ENCODE measurements at regions not wholly inside any gene's neighbourhood (a gene's known extent, or its start where the extent isn't known, plus 50 kb on each side); places are given as distances from the start of the nearest gene placed in this dataset.

DNA sequence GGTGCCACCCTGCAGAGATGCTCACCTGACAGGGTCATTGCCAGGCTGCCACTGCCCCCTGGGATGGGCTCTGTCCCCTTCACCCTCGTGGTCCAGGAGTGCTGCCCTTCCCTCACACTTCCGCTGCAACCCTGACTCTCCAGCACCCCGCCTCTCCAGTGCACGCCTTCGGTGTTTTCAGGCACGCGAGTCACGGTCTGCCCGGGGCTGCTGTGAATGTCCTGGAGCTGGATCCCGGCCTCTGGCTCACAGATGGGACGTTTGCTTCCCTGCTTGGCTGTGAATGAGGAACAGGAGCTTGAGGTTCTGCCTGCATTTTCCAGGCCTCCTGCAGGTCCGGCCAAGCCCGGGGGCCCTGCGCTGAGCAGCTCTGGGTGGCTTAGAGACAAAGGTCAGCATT lies 343.4 kb downstream of the SMOC2 start:
- Histone ChIP-seq H3K27me3 (peaks cover 0 to 17% of the 10 kb centered on the region in 2 donors), H3K27ac (no peak overlapping the region), H3K9me3 (no peaks in the 10 kb centered on the region), H3K36me3 (no peaks in the 10 kb centered on the region), H3K4me3 (no peak overlapping the region), H3K4me1 (no peaks in the 10 kb centered on the region)
- TF ChIP-seq, protein P1, sequence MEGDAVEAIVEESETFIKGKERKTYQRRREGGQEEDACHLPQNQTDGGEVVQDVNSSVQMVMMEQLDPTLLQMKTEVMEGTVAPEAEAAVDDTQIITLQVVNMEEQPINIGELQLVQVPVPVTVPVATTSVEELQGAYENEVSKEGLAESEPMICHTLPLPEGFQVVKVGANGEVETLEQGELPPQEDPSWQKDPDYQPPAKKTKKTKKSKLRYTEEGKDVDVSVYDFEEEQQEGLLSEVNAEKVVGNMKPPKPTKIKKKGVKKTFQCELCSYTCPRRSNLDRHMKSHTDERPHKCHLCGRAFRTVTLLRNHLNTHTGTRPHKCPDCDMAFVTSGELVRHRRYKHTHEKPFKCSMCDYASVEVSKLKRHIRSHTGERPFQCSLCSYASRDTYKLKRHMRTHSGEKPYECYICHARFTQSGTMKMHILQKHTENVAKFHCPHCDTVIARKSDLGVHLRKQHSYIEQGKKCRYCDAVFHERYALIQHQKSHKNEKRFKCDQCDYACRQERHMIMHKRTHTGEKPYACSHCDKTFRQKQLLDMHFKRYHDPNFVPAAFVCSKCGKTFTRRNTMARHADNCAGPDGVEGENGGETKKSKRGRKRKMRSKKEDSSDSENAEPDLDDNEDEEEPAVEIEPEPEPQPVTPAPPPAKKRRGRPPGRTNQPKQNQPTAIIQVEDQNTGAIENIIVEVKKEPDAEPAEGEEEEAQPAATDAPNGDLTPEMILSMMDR (IDR thresholded peaks at IDR 0.05) = no peak
- DNase-seq (no peak), ATAC-seq (no peak)
- intact Hi-C loops (cut with DNase I) = no loop called here

DNA sequence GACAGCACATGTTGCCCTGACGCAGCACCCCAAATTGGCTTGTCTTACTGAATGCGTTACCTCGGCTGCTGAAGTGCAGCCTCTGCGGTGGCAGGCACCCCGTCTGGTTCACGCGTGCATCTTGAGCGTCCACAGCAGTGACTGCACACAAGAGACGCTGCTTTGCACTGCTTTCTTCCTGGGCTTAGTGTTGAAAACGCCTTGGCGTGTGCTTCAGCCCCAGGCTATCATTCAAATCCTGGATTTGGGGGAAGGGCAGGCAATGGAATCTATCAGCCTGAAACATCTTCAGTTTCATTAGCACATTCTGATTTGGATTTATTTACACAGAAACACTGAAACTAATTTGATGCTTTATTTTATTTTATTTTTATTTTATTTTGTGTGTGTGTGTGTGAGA lies 342.7 kb downstream of the SMOC2 start:
- H3K4me1 ChIP-seq = no peaks in the 10 kb centered on the region
- ATAC-seq (no peak), DNase-seq (no peak)
- H3K36me3 ChIP-seq = no peaks in the 10 kb centered on the region
- peaks cover 0 to 10% of the 10 kb centered on the region in 2 donors for H3K27me3 ChIP-seq
- no peaks in the 10 kb centered on the region for H3K9me3 ChIP-seq
- no peak overlapping the region for H3K4me3 ChIP-seq
- no peak overlapping the region for H3K27ac ChIP-seq
- TF ChIP-seq, protein P1 (IDR thresholded peaks at IDR 0.05) = no peak
- intact Hi-C loops (cut with DNase I) = no loop called here

DNA sequence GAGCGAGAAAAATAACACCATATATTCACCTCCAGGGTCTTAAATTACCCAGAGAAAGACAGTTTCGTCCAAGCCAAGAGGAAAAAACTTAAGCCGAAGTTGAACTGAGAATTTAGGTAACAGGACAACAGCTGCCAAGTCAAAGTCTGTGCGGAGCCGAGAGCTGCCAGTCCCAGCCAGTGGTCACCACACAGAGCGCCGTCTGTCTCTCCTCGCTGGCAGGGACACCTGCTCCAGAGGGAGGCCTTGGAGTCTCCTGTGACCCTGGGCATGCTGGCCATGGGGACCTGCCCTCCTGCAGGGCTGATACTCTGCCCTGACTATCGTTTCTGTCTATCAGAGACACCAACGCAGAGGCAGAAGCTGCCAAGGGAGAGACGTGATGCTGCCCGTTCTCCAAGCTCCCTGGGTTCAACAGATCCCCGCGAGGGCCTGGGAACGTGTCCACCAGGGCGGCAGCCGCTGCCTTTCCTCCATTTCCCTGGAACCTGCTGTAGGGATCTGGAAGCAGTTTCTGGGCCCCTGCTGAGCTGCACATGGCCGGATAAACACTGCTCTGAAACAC lies 341.3 kb downstream of the SMOC2 start:
- ATAC-seq = no peak
- no peak overlapping the region for H3K4me3 ChIP-seq
- intact Hi-C loops (cut with DNase I) = no loop called here

DNA sequence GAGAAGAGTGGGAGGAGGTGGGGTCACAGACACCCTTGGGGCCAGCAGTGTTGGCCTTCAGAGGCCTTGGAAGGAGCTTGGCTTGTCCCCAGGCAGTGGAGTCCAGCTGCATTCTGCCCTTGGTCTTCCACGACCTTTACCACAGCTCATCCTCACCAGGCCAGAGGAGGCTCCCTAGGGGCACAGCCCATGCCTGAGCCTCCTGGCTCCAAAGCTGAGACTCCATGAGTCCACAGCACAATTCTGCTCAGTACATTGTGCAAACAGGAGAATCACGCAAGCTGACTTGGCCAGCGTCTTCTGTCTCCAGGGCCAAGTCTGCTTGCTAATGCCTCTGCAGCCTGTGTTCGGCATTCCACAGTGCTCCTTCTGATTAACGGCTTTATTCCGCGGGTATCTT lies 337.2 kb downstream of the SMOC2 start:
- Histone ChIP-seq H3K9me3 (peaks cover 0 to 20% of the 10 kb centered on the region in 2 donors), H3K4me1 (no peaks in the 10 kb centered on the region), H3K36me3 (no peaks in the 10 kb centered on the region), H3K27ac (no peak overlapping the region), H3K27me3 (peaks cover 0 to 14% of the 10 kb centered on the region in 2 donors), H3K4me3 (no peak overlapping the region)
- ATAC-seq = peak; percentile 71
- peak in 2 of 4 donors; percentile 42 to 75 for DNase-seq
- intact Hi-C loops (cut with DNase I) = no loop called here
- TF ChIP-seq, protein P1 (IDR thresholded peaks at IDR 0.05) = no peak

More for the DNA sequence above, 341.3 kb downstream of the SMOC2 start:
- no peaks in the 10 kb centered on the region for H3K9me3 ChIP-seq
- peaks cover 0 to 22% of the 10 kb centered on the region in 2 donors for H3K27me3 ChIP-seq
- no peak for DNase-seq
- no peak overlapping the region for H3K27ac ChIP-seq
- H3K4me1 ChIP-seq = no peaks in the 10 kb centered on the region
- H3K36me3 ChIP-seq = no peaks in the 10 kb centered on the region
- TF ChIP-seq, protein P1 (IDR thresholded peaks at IDR 0.05) = no peak

DNA sequence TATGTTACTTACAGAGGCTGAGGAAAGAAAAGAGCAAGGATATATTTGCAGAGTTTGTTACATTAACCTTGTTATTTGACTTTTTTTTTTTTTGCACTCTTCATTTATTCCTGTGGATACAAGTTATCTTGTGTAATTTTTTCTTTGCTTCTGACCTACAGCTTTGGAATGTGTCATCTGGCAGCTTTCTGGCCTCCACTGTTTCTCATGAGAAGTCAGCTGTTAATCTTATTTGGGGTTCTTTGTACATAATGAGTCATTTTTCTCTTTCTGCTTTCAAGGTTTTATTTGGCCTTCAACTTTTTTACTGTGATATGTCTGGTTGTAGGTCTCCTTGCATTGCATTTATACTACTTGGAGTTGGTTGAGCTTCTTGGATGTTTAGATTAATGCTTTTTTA lies 333.4 kb downstream of the SMOC2 start:
- H3K4me1 ChIP-seq = no peaks in the 10 kb centered on the region
- H3K4me3 ChIP-seq = no peak overlapping the region
- intact Hi-C loops (cut with DNase I) = no loop called here
- no peak for DNase-seq
- TF ChIP-seq, protein P1 (IDR thresholded peaks at IDR 0.05) = no peak
- H3K27me3 ChIP-seq = peaks cover 0 to 14% of the 10 kb centered on the region in 2 donors
- H3K27ac ChIP-seq = no peak overlapping the region
- H3K9me3 ChIP-seq = peaks cover 0 to 39% of the 10 kb centered on the region in 2 donors
- ATAC-seq = no peak
- no peaks in the 10 kb centered on the region for H3K36me3 ChIP-seq
